ENCODE measurements at regions not wholly inside any gene's neighbourhood (a gene's known extent, or its start where the extent isn't known, plus 50 kb on each side); places are given as distances from the start of the nearest gene placed in this dataset.

GRCh38 chrX:110413727-110414124, 55.1 kb downstream of the RTL9 start:
- TF ChIP-seq, protein P1, sequence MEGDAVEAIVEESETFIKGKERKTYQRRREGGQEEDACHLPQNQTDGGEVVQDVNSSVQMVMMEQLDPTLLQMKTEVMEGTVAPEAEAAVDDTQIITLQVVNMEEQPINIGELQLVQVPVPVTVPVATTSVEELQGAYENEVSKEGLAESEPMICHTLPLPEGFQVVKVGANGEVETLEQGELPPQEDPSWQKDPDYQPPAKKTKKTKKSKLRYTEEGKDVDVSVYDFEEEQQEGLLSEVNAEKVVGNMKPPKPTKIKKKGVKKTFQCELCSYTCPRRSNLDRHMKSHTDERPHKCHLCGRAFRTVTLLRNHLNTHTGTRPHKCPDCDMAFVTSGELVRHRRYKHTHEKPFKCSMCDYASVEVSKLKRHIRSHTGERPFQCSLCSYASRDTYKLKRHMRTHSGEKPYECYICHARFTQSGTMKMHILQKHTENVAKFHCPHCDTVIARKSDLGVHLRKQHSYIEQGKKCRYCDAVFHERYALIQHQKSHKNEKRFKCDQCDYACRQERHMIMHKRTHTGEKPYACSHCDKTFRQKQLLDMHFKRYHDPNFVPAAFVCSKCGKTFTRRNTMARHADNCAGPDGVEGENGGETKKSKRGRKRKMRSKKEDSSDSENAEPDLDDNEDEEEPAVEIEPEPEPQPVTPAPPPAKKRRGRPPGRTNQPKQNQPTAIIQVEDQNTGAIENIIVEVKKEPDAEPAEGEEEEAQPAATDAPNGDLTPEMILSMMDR (IDR thresholded peaks at IDR 0.05) = no peak
- TF ChIP-seq POLR2A (IDR thresholded peaks at IDR 0.05) = no peak
- no peak overlapping the region for H3K27ac ChIP-seq
- no peaks in the 10 kb centered on the region for H3K9me3 ChIP-seq
- WGBS, 2 donors = 75 to 100% methylated on average over 1 of the region's 1 CpG
- no peaks in the 10 kb centered on the region for H3K4me1 ChIP-seq
- H3K36me3 ChIP-seq (replicated peaks in 1 of 2; ENCODE audit: insufficient read depth in 1 of 2, low read depth in 2 of 2) = no peaks in the 10 kb centered on the region
- no peak for ATAC-seq
- intact Hi-C loops (cut with DNase I) = no loop called here
- H3K4me3 ChIP-seq = no peak overlapping the region
- no peaks in the 10 kb centered on the region for H3K27me3 ChIP-seq
- no peak for DNase-seq

DNA sequence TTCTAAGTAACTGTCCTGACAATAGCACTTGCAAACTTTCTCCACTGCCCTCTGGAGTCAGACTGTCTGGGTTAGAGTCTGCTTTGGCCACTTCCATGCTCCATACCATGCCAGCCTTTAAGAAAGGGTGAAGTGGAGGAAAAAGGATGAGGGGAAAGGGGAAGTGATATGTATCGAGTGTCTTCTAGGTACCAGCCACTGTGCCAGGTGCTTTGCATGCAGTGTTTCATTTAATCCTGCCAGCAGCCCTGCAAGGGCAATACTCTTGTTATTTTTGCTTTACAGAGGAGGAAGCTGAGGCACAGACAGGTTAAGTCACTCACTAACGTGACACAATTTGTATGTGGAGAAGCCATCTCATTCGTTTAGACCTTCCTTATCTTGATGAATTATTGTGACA, 55.6 kb downstream of the RTL9 start:
- 53 to 59% methylated on average over 3 of the region's 3 CpGs for WGBS, 2 donors

DNA sequence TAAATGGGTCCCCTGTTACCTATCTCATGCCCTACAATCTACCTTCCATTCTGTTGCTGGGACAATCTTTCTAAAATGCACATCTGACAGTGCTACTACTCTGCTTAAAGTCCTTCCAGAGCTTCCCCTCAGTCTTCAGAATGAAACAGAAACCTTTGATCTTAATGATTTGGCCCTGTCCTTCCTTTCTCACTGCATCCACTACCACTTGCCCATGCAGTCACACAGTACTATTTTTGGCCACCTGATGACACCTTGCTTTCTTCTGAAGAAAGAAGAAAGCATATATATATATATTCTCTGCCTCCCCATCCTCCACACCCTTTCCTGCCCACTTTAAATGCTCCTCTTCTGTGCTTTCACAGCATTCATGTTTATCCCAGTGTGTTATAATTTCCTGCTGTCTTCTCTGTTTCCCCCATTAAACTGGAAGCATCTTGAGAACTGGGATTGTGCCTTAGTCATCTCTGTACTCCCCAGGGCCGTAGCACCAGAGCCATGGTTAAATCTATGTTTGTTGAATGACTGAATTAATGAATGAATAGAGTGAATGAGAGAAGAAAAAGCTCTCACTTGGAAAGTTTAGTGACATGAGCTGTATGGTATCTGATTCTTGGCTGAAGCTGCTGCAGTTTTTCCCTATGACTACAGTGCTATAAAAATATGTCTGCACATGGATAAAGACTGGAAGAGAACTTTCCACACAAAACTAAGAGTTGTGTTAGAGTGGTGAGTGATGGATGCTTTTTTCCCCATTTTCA, 56.2 kb downstream of the RTL9 start:
- 53 to 71% methylated on average over 1 of the region's 1 CpG for WGBS, 2 donors
- Histone ChIP-seq H3K27me3 (no peaks in the 10 kb centered on the region), H3K4me3 (no peak overlapping the region), H3K36me3 (replicated peaks in 1 of 2; ENCODE audit: insufficient read depth in 1 of 2, low read depth in 2 of 2) (no peaks in the 10 kb centered on the region), H3K4me1 (no peaks in the 10 kb centered on the region), H3K27ac (no peak overlapping the region), H3K9me3 (no peaks in the 10 kb centered on the region)
- TF ChIP-seq, protein P1 (IDR thresholded peaks at IDR 0.05) = no peak
- TF ChIP-seq POLR2A (IDR thresholded peaks at IDR 0.05) = no peak
- DNase-seq (no peak), ATAC-seq (no peak)
- intact Hi-C loops (cut with DNase I) = no loop called here

More for the DNA sequence above, 55.6 kb downstream of the RTL9 start:
- no peak for DNase-seq
- Histone ChIP-seq H3K27ac (no peak overlapping the region), H3K9me3 (no peaks in the 10 kb centered on the region), H3K4me3 (no peak overlapping the region), H3K4me1 (no peaks in the 10 kb centered on the region), H3K27me3 (no peaks in the 10 kb centered on the region), H3K36me3 (replicated peaks in 1 of 2; ENCODE audit: insufficient read depth in 1 of 2, low read depth in 2 of 2) (no peaks in the 10 kb centered on the region)
- TF ChIP-seq POLR2A (IDR thresholded peaks at IDR 0.05) = no peak
- TF ChIP-seq, protein P1 (IDR thresholded peaks at IDR 0.05) = no peak
- no peak for ATAC-seq
- intact Hi-C loops (cut with DNase I) = no loop called here

DNA sequence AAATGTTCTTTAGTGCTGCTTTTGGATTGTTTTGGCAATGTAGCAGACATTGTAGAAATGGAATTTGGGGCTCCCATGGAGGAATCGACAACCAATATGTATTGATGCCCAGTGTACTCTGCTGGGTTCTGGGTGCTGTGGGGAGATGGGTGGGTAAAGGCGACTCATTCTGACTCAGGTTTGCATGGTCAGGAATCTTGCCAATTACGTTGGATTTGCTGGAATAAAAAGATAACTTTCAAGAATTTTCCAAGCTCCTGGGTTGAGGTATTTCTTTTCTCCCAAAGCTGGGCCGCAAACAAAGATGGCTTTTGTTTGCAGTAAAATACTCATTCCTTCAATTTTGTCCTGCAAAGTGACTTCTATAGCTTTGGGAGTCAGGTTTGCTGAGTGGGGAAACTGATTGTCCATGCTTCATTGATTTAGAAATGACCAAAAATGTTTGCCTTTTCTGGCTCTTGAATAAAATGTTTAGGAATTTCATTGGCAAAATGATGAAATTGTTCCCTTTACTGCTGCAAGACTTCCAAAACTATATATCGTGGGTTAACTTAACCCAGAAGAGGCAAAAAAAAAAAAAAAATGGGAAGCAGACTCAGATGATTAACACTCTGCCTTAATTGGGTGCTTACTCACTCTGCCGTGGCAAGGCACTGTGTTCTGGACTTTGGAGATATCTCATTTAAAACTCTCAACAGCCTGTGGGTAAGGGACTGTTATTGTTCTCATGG, 57.0 kb downstream of the RTL9 start:
- peaks cover 5% of the 10 kb centered on the region for H3K4me1 ChIP-seq
- no peaks in the 10 kb centered on the region for H3K9me3 ChIP-seq
- no peaks in the 10 kb centered on the region for H3K36me3 ChIP-seq (replicated peaks in 1 of 2; ENCODE audit: insufficient read depth in 1 of 2, low read depth in 2 of 2)
- no peak overlapping the region for H3K27ac ChIP-seq
- no peak for TF ChIP-seq POLR2A (IDR thresholded peaks at IDR 0.05)
- TF ChIP-seq, protein P1 (IDR thresholded peaks at IDR 0.05) = no peak
- no peak for ATAC-seq
- 76% methylated on average over 6 of the region's 6 CpGs for WGBS, 2 donors
- no peak overlapping the region for H3K4me3 ChIP-seq
- no peaks in the 10 kb centered on the region for H3K27me3 ChIP-seq
- no peak for DNase-seq
- intact Hi-C loops (cut with DNase I) = no loop called here

All from body of pancreas (tissue), 4 donors.